ENCODE measurements at regions not wholly inside any gene's neighbourhood (a gene's known extent, or its start where the extent isn't known, plus 50 kb on each side); places are given as distances from the start of the nearest gene placed in this dataset.

GRCh38 chr2:225993430-225993829, 593.9 kb downstream of the NYAP2 start:
- TF ChIP-seq CTCF (conservative IDR thresholded peaks at IDR 0.05 in 1 of 2, IDR thresholded peaks at IDR 0.05 in 1 of 2; ENCODE audit: low read depth in 1 of 2, low read length in 2 of 2) = no peak
- TF ChIP-seq EZH2 (IDR thresholded peaks at IDR 0.05; ENCODE audit: low read length, missing control alignments) = no peak
